ENCODE measurements at regions not wholly inside any gene's neighbourhood (a gene's known extent, or its start where the extent isn't known, plus 50 kb on each side); places are given as distances from the start of the nearest gene placed in this dataset.

GRCh38 chr3:74377669-74378068 is 236.8 kb downstream of the CNTN3 start:
- no peak for TF ChIP-seq RXRA (IDR thresholded peaks at IDR 0.05; ENCODE audit: borderline replicate concordance, low read depth)
- no peak for TF ChIP-seq CTCF (IDR thresholded peaks at IDR 0.05)
- no peak for TF ChIP-seq EP300 (IDR thresholded peaks at IDR 0.05; ENCODE audit: borderline replicate concordance in 1 of 2, low read depth in 1 of 2, low read length in 1 of 2)
- TF ChIP-seq MEF2A (IDR thresholded peaks at IDR 0.05; ENCODE audit: borderline replicate concordance, low read depth), result no peak
- no peak for TF ChIP-seq REST (IDR thresholded peaks at IDR 0.05; ENCODE audit: low read depth, low read length)
- no peak for TF ChIP-seq RFX5 (IDR thresholded peaks at IDR 0.05; ENCODE audit: low read length)
- TF ChIP-seq TCF12 (IDR thresholded peaks at IDR 0.05), result no peak
